IPS DF 6.9 (cell line): ENCODE measurements at regions not wholly inside any gene's neighbourhood (a gene's known extent, or its start where the extent isn't known, plus 50 kb on each side); places are given as distances from the start of the nearest gene placed in this dataset.
A peak's percentile ranks its signal among the peaks of the same experiment; 100 is the strongest.

Source experiments
- DNase-seq: peaks from one replicate; pipeline ENCODE4 v3.0.0-alpha.2; 2013; ENCODE audit warnings: low read depth, low spot score
- H3K27ac ChIP-seq: one replicate; pipeline ENCODE4 v1.5.1; 2013; ENCODE audit warnings: low read length, control low read depth
- H3K27me3 ChIP-seq: 2 replicates; pipeline ENCODE4 v1.6.1; 2013; ENCODE audit warnings: mild to moderate bottlenecking, low read length; ENCODE audit not compliant: control insufficient read depth, insufficient read depth
- H3K36me3 ChIP-seq: 2 replicates; pipeline ENCODE4 v1.6.1; 2013; ENCODE audit warnings: low read length; ENCODE audit not compliant: control insufficient read depth, insufficient read depth
- H3K4me1 ChIP-seq: 2 replicates; pipeline ENCODE4 v1.6.1; 2013; ENCODE audit warnings: low read length; ENCODE audit not compliant: control insufficient read depth, insufficient read depth
- H3K4me3 ChIP-seq: 2 replicates; pipeline ENCODE4 v1.5.1; 2013; ENCODE audit warnings: mild to moderate bottlenecking, low read length
- H3K9me3 ChIP-seq: 2 replicates; pipeline ENCODE4 v1.6.1; 2013; ENCODE audit warnings: low read length, inconsistent platforms; ENCODE audit not compliant: control insufficient read depth, insufficient read depth
- WGBS: extraction: QIAGEN DNeasy Blood & Tissue Kit; methylation state at CpG from one replicate; pipeline ENCODE4 v1.1.7; 2013; ENCODE audit warnings: mixed read lengths, missing lambda C conversion rate; ENCODE audit not compliant: insufficient read length, insufficient coverage; 5-methylcytosine and 5-hydroxymethylcytosine counted together

DNA sequence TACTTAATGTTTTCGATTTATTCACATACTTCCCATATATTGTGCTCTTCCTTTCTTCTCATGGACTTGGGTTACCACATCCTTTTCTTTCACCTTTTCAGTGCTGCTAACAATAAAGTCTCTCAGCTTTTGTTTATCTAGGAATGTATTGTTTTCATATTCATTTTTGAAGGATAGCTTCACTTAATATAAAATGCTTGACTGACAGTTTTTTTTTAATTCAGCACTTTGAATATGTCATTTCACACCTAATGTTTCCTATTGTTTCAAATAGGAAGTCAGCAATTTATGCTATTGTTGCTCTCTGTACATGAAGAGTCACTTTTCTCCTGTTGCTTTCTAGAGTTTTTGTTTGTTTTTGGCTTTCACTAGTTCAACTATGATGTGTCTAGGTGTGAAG lies 738.3 kb upstream of the STXBP6 start:
- Histone ChIP-seq H3K4me3 (no peak overlapping the region), H3K4me1 (no peaks in the 10 kb centered on the region), H3K27ac (no peak overlapping the region), H3K9me3 (no peaks in the 10 kb centered on the region), H3K36me3 (no peaks in the 10 kb centered on the region), H3K27me3 (no peaks in the 10 kb centered on the region)
- no CpG with 5 or more reads among the region's 1 CpG for WGBS
- no peak for DNase-seq

DNA sequence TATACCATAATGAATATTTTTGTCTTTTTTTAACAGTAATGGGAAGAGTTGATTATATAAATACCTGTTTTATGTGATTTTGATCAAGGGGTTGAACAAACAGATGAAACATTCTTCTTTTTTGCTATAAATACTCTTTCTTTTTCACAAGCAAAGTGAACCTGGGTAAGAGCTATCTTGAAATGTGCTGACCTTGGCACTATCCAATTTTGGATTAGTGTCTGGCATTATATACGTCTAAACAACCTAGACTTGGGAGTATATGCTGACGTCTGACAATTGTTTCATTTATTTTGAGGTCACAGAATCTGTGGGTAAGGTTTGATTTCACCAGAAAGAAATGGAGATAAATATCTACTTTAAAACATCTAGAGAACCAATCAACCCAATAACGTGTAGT lies 716.0 kb upstream of the STXBP6 start:
- H3K27me3 ChIP-seq, result no peaks in the 10 kb centered on the region
- H3K4me1 ChIP-seq, result no peaks in the 10 kb centered on the region
- H3K4me3 ChIP-seq, result no peak overlapping the region
- no peaks in the 10 kb centered on the region for H3K36me3 ChIP-seq
- no CpG with 5 or more reads among the region's 3 CpGs for WGBS
- H3K27ac ChIP-seq, result no peak overlapping the region
- no peak for DNase-seq
- no peaks in the 10 kb centered on the region for H3K9me3 ChIP-seq

- Histone ChIP-seq H3K9me3 (no peaks in the 10 kb centered on the region), H3K4me3 (no peak overlapping the region)
- WGBS, result no CpG with 5 or more reads among the region's 9 CpGs
Measured at GRCh38 chr14:25759920-25760655, 710.1 kb upstream of the STXBP6 start.

GRCh38 chr14:25759256-25759655 lies 709.3 kb upstream of the STXBP6 start:
- Histone ChIP-seq H3K27me3 (no peaks in the 10 kb centered on the region), H3K4me3 (no peak overlapping the region), H3K9me3 (no peaks in the 10 kb centered on the region), H3K36me3 (no peaks in the 10 kb centered on the region), H3K4me1 (no peaks in the 10 kb centered on the region), H3K27ac (no peak overlapping the region)
- WGBS, result no CpG with 5 or more reads among the region's 2 CpGs
- no peak for DNase-seq

More at GRCh38 chr14:25759920-25760655, 710.1 kb upstream of the STXBP6 start:
- Histone ChIP-seq H3K27me3 (no peaks in the 10 kb centered on the region), H3K36me3 (no peaks in the 10 kb centered on the region), H3K27ac (no peak overlapping the region), H3K4me1 (no peaks in the 10 kb centered on the region)
- no peak for DNase-seq

- no peak for DNase-seq
- no peaks in the 10 kb centered on the region for H3K36me3 ChIP-seq
- no CpG with 5 or more reads among the region's 3 CpGs for WGBS
- H3K4me3 ChIP-seq, result no peak overlapping the region
- no peaks in the 10 kb centered on the region for H3K27me3 ChIP-seq
- no peaks in the 10 kb centered on the region for H3K4me1 ChIP-seq
- H3K9me3 ChIP-seq, result no peaks in the 10 kb centered on the region
- no peak overlapping the region for H3K27ac ChIP-seq
Measured at GRCh38 chr14:25757364-25757763, 707.4 kb upstream of the STXBP6 start.

- H3K36me3 ChIP-seq, result no peaks in the 10 kb centered on the region
- DNase-seq, result peak; percentile 35
- no CpG with 5 or more reads among the region's 4 CpGs for WGBS
- H3K4me1 ChIP-seq, result no peaks in the 10 kb centered on the region
- H3K27ac ChIP-seq, result no peak overlapping the region
- no peak overlapping the region for H3K4me3 ChIP-seq
- no peaks in the 10 kb centered on the region for H3K9me3 ChIP-seq
- H3K27me3 ChIP-seq, result no peaks in the 10 kb centered on the region
Measured at GRCh38 chr14:25756876-25757275, 706.9 kb upstream of the STXBP6 start.

DNA sequence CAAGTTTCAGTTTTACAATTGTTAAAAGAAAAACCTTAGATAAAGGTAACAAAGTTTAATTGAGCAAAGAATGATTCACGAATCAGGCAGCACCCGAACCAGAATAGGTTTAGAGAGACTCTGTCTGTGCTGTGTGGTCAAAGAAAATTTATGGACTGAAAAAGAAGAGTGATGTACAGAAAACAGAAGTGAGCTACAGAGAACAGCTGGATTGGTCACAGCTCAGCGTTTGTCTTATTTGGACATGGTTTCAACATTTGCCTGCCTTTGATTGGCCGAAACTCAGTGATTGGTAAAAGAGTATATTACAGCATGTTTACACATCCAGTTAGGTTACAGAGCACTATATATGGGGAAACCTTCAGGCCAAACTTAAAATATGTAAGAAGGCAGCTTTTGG lies 703.2 kb upstream of the STXBP6 start:
- WGBS, result no CpG with 5 or more reads among the region's 4 CpGs
- no peak for DNase-seq
- Histone ChIP-seq H3K36me3 (no peaks in the 10 kb centered on the region), H3K27me3 (no peaks in the 10 kb centered on the region), H3K4me3 (no peak overlapping the region), H3K27ac (no peak overlapping the region), H3K4me1 (no peaks in the 10 kb centered on the region), H3K9me3 (no peaks in the 10 kb centered on the region)

DNA sequence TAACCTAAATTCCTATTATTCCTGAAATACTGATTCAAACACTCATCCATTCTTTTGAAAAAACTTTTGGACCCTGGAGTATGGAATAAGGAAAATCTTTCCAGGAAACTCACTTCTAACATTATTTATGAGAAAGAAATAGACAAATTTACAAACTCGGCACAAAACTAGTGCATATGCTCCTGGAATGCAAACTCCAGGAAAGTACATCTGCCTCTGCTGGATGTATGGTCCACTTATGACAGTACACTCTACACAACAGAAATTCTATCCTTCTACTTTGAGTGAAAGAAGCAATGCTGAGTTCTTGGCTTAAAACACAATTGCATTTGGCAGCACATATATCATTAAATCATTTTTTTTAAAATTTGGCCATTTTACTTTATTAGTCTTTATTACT lies 700.5 kb upstream of the STXBP6 start:
- no peak for DNase-seq
- Histone ChIP-seq H3K27me3 (no peaks in the 10 kb centered on the region), H3K9me3 (no peaks in the 10 kb centered on the region), H3K27ac (no peak overlapping the region), H3K4me3 (no peak overlapping the region), H3K36me3 (no peaks in the 10 kb centered on the region), H3K4me1 (no peaks in the 10 kb centered on the region)
- WGBS, result no CpG with 5 or more reads among the region's 1 CpG
